HFFc6 (cell line): ENCODE measurements at regions not wholly inside any gene's neighbourhood (a gene's known extent, or its start where the extent isn't known, plus 50 kb on each side); places are given as distances from the start of the nearest gene placed in this dataset.

Experiments
- DNase-seq: peaks from one replicate; pipeline ENCODE4 v3.0.0-alpha.2; 2018
- H3K27ac Mint-ChIP-seq: 2 replicates; pipeline ENCODE4 v1.8.0; 2020; ENCODE audit warnings: mild to moderate bottlenecking, mixed read lengths
- H3K27me3 Mint-ChIP-seq: 2 replicates; pipeline ENCODE4 v1.8.0; 2021; ENCODE audit warnings: mild to moderate bottlenecking, moderate library complexity, mixed read lengths; ENCODE audit not compliant: insufficient read depth
- H3K36me3 Mint-ChIP-seq: 2 replicates; pipeline ENCODE4 v1.8.0; 2021; ENCODE audit warnings: low read depth, mixed read lengths
- H3K4me1 Mint-ChIP-seq: 2 replicates; pipeline ENCODE4 v1.8.0; 2020; ENCODE audit warnings: low read depth, mixed read lengths
- H3K4me3 Mint-ChIP-seq: 2 replicates; pipeline ENCODE4 v1.8.0; 2020; ENCODE audit warnings: mild to moderate bottlenecking, moderate library complexity, mixed read lengths
- H3K9me3 Mint-ChIP-seq: 2 replicates; pipeline ENCODE4 v1.8.0; 2020; ENCODE audit warnings: mild to moderate bottlenecking, mixed read lengths
- TF ChIP-seq, protein P1 (sequence below): fragments of 200-600 bp; sonication (generic); IDR thresholded peaks from 2 replicates; pipeline ENCODE4 v1.5.0; 2021; ENCODE audit warnings: antibody characterized with exemption, mild to moderate bottlenecking

- Mint-ChIP-seq H3K4me1 (no peaks in the 10 kb centered on the region), H3K27me3 (no peaks in the 10 kb centered on the region), H3K36me3 (no peaks in the 10 kb centered on the region), H3K27ac (no peak overlapping the region), H3K4me3 (no peak overlapping the region), H3K9me3 (peaks cover 22% of the 10 kb centered on the region)
- DNase-seq = no peak
- TF ChIP-seq, protein P1, sequence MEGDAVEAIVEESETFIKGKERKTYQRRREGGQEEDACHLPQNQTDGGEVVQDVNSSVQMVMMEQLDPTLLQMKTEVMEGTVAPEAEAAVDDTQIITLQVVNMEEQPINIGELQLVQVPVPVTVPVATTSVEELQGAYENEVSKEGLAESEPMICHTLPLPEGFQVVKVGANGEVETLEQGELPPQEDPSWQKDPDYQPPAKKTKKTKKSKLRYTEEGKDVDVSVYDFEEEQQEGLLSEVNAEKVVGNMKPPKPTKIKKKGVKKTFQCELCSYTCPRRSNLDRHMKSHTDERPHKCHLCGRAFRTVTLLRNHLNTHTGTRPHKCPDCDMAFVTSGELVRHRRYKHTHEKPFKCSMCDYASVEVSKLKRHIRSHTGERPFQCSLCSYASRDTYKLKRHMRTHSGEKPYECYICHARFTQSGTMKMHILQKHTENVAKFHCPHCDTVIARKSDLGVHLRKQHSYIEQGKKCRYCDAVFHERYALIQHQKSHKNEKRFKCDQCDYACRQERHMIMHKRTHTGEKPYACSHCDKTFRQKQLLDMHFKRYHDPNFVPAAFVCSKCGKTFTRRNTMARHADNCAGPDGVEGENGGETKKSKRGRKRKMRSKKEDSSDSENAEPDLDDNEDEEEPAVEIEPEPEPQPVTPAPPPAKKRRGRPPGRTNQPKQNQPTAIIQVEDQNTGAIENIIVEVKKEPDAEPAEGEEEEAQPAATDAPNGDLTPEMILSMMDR = no peak
Measured at GRCh38 chr13:72149701-72150100, 282.7 kb upstream of the DACH1 start.

DNA sequence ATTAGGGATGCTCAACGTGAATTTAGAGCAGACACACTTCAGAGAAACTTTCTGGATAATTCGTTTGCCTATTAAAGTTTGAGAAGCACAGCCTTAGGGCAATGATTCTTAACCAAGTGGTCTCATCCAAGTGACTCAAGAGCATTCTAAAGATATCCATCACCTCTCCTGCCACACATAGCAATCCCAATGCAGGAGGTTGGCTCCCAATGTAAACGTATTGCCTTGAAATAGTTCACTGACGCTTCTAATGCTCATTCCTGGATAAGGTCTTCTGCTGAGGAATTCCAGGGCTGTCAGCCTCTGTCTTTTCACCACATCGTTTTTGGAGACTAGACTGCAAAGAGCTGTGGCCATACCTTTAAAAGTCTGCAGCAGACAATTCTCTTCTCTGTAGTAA, 279.8 kb upstream of the DACH1 start:
- H3K4me3 Mint-ChIP-seq = no peak overlapping the region
- peaks cover 32% of the 10 kb centered on the region for H3K9me3 Mint-ChIP-seq
- H3K36me3 Mint-ChIP-seq = no peaks in the 10 kb centered on the region
- H3K27ac Mint-ChIP-seq = no peak overlapping the region
- no peak for DNase-seq
- H3K4me1 Mint-ChIP-seq = no peaks in the 10 kb centered on the region
- TF ChIP-seq, protein P1 = no peak
- H3K27me3 Mint-ChIP-seq = no peaks in the 10 kb centered on the region

GRCh38 chr13:72145383-72145782, 278.4 kb upstream of the DACH1 start:
- DNase-seq = no peak
- TF ChIP-seq, protein P1 = no peak
- H3K9me3 Mint-ChIP-seq = peaks cover 32% of the 10 kb centered on the region
- no peak overlapping the region for H3K4me3 Mint-ChIP-seq
- no peaks in the 10 kb centered on the region for H3K36me3 Mint-ChIP-seq
- no peak overlapping the region for H3K27ac Mint-ChIP-seq
- H3K4me1 Mint-ChIP-seq = no peaks in the 10 kb centered on the region
- no peaks in the 10 kb centered on the region for H3K27me3 Mint-ChIP-seq

DNA sequence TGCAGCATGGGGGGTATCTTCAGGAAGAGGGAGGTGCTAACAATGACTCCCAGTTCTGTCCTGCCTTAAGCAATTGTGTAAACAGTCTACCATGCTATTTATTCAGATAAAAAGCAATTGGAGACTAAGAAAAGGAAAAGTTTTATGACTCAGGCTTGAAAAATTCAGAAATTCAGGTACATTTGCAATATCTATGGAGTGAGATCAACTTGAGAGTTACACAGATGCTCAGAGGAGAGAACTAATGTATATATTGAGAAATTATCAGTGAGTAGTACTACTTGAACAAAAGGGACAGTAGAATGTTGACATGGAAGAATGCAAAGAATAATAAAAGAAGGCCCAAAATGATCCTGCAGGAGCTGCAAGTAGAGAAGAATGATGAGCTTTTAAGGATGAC, 277.6 kb upstream of the DACH1 start:
- TF ChIP-seq, protein P1 = no peak
- no peaks in the 10 kb centered on the region for H3K4me1 Mint-ChIP-seq
- H3K27ac Mint-ChIP-seq = no peak overlapping the region
- peaks cover 33% of the 10 kb centered on the region for H3K9me3 Mint-ChIP-seq
- no peaks in the 10 kb centered on the region for H3K36me3 Mint-ChIP-seq
- H3K4me3 Mint-ChIP-seq = no peak overlapping the region
- no peaks in the 10 kb centered on the region for H3K27me3 Mint-ChIP-seq
- no peak for DNase-seq

DNA sequence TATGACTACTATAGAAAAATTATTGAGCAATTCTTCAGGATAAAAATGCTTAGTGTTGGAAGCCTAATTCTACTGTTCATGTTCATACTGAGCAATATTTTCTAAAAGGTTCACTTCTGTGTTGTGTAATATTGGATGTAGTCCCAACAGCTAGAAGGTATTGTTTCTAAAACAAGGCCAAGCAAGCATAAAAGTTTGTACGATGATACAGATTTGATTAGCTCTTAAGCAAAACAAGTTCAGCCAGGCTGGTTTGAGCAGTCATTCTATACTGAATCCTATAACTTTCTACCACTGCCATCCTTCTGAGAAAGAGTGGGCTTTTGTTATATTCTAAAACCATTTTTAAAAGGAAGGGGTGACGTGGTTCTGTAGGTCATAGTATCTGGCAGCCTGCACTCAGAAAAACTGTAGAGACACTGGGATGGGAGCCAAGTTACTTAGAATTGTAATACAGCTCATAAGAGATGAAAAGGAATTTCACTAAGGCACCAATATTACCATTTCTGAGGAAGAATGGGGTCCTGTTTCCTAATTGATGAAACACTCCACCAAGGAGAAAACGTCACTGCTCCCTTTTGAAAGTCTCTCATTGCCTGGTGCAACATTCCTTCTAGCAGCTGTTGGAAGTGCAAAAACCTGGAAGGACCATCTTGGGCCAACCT, 275.0 kb upstream of the DACH1 start:
- peaks cover 23% of the 10 kb centered on the region for H3K9me3 Mint-ChIP-seq
- no peaks in the 10 kb centered on the region for H3K36me3 Mint-ChIP-seq
- DNase-seq = no peak
- H3K27me3 Mint-ChIP-seq = no peaks in the 10 kb centered on the region
- H3K4me1 Mint-ChIP-seq = no peaks in the 10 kb centered on the region
- TF ChIP-seq, protein P1 = no peak
- no peak overlapping the region for H3K27ac Mint-ChIP-seq
- no peak overlapping the region for H3K4me3 Mint-ChIP-seq

GRCh38 chr13:72139192-72139591, 272.2 kb upstream of the DACH1 start:
- H3K27ac Mint-ChIP-seq = no peak overlapping the region
- no peak for DNase-seq
- H3K4me1 Mint-ChIP-seq = no peaks in the 10 kb centered on the region
- TF ChIP-seq, protein P1 = no peak
- H3K4me3 Mint-ChIP-seq = no peak overlapping the region
- H3K36me3 Mint-ChIP-seq = no peaks in the 10 kb centered on the region
- no peaks in the 10 kb centered on the region for H3K27me3 Mint-ChIP-seq
- H3K9me3 Mint-ChIP-seq = peaks cover 14% of the 10 kb centered on the region
